ENCODE measurements at regions not wholly inside any gene's neighbourhood (a gene's known extent, or its start where the extent isn't known, plus 50 kb on each side); places are given as distances from the start of the nearest gene placed in this dataset.
A peak's percentile ranks its signal among the peaks of the same experiment; 100 is the strongest.

- DNase-seq (ENCODE audit: low read depth, low spot score) = no peak
Measured at GRCh38 chr4:187232796-187233195, 509.1 kb upstream of the FAT1 start.

GRCh38 chr4:187235456-187236170 lies 512.0 kb upstream of the FAT1 start:
- DNase-seq (ENCODE audit: low read depth, low spot score) = no peak

- DNase-seq (ENCODE audit: low read depth, low spot score) = peak; percentile 17
Measured at GRCh38 chr4:187236209-187236890, 512.7 kb upstream of the FAT1 start.

GRCh38 chr4:187238646-187239045 lies 515.0 kb upstream of the FAT1 start:
- no peak for DNase-seq (ENCODE audit: low read depth, low spot score)

GRCh38 chr4:187251896-187252295 lies 528.2 kb upstream of the FAT1 start:
- DNase-seq (ENCODE audit: low read depth, low spot score) = no peak

- no peak for DNase-seq (ENCODE audit: low read depth, low spot score)
Measured at GRCh38 chr4:187256897-187257296, 533.2 kb upstream of the FAT1 start.

GRCh38 chr4:187258651-187259401 lies 535.2 kb upstream of the FAT1 start:
- no peak for DNase-seq (ENCODE audit: low read depth, low spot score)

GRCh38 chr4:187268940-187269339 lies 545.3 kb upstream of the FAT1 start:
- DNase-seq (ENCODE audit: low read depth, low spot score) = no peak

- no peak for DNase-seq (ENCODE audit: low read depth, low spot score)
Measured at GRCh38 chr4:187270154-187270553, 546.5 kb upstream of the FAT1 start.

- no peak for DNase-seq (ENCODE audit: low read depth, low spot score)
Measured at GRCh38 chr4:187271848-187272247, 548.2 kb upstream of the FAT1 start.

- DNase-seq (ENCODE audit: low read depth, low spot score) = no peak
Measured at GRCh38 chr4:187274153-187274552, 550.5 kb upstream of the FAT1 start.

GRCh38 chr4:187276736-187277408 lies 553.2 kb upstream of the FAT1 start:
- DNase-seq (ENCODE audit: low read depth, low spot score) = no peak

- DNase-seq (ENCODE audit: low read depth, low spot score) = no peak
Measured at GRCh38 chr4:187283201-187283955, 559.7 kb upstream of the FAT1 start.

GRCh38 chr4:187286525-187286924 lies 562.9 kb upstream of the FAT1 start:
- DNase-seq (ENCODE audit: low read depth, low spot score) = no peak

GRCh38 chr4:187289371-187289770 lies 565.7 kb upstream of the FAT1 start:
- no peak for DNase-seq (ENCODE audit: low read depth, low spot score)

- no peak for DNase-seq (ENCODE audit: low read depth, low spot score)
Measured at GRCh38 chr4:187294861-187295260, 571.2 kb upstream of the FAT1 start.

GRCh38 chr4:187301923-187302322 lies 578.3 kb upstream of the FAT1 start:
- no peak for DNase-seq (ENCODE audit: low read depth, low spot score)

GRCh38 chr4:187302457-187303150 lies 578.9 kb upstream of the FAT1 start:
- DNase-seq (ENCODE audit: low read depth, low spot score) = no peak

GRCh38 chr4:187304133-187304532 lies 580.5 kb upstream of the FAT1 start:
- no peak for DNase-seq (ENCODE audit: low read depth, low spot score)

GRCh38 chr4:187307131-187307530 lies 583.5 kb upstream of the FAT1 start:
- no peak for DNase-seq (ENCODE audit: low read depth, low spot score)

GRCh38 chr4:187309456-187309855 lies 585.8 kb upstream of the FAT1 start:
- DNase-seq (ENCODE audit: low read depth, low spot score) = no peak
